Caco-2 (cell line): ENCODE measurements at regions not wholly inside any gene's neighbourhood (a gene's known extent, or its start where the extent isn't known, plus 50 kb on each side); places are given as distances from the start of the nearest gene placed in this dataset.

Experiments
- BruUV-seq: library from RNA; stranded (reverse); fragments of 400-500 nt; replicated peaks from 2 replicates; lab custom pipeline; 2021; lab: Mats Ljungman, UMichigan
- CTCF ChIA-PET: fragments of 300-600 bp; sonication (Branson Sonifier 250); formaldehyde crosslinking; loops from one replicate; lab custom pipeline; 2022; ENCODE audit warnings: antibody characterized with exemption; lab: Charles Lee
- POLR2A ChIA-PET: fragments of 300-600 bp; sonication (Branson Sonifier 250); formaldehyde crosslinking; loops from one replicate; lab custom pipeline; 2022; ENCODE audit warnings: antibody characterized with exemption; lab: Charles Lee
- DNase-seq, 2 experiments: peaks; one replicate each; pipeline versions ENCODE4 v3.0.0 to v3.0.0-alpha.2; 2020 to 2022
- H3K27me3 ChIP-seq: replicated peaks from 2 replicates; pipeline ENCODE4 v1.6.0; 2011; ENCODE audit warnings: low read length; ENCODE audit not compliant: control insufficient read depth, insufficient read depth
- H3K36me3 ChIP-seq: 2 replicates; pipeline ENCODE4 v1.5.1; 2011; ENCODE audit warnings: low read length; ENCODE audit not compliant: control insufficient read depth, insufficient read depth
- H3K4me1 ChIP-seq: fragments of 250-450 bp; sonication (Bioruptor Pico); 2 replicates; pipeline ENCODE4 v1.5.1; 2020; ENCODE audit warnings: mild to moderate bottlenecking
- H3K4me3 ChIP-seq: 2 replicates; pipeline ENCODE4 v1.5.1; 2011; ENCODE audit warnings: low read depth, mild to moderate bottlenecking, control low read depth, low read length
- H3K9me3 ChIP-seq: fragments of 250-450 bp; sonication (Bioruptor Pico); 2 replicates; pipeline ENCODE4 v1.5.1; 2020; ENCODE audit warnings: mild to moderate bottlenecking, moderate library complexity
- H3K27ac Mint-ChIP-seq: one replicate; pipeline ENCODE4 v1.8.0; 2022; ENCODE audit warnings: mixed read lengths; ENCODE audit not compliant: unreplicated experiment
- H3K27me3 Mint-ChIP-seq: one replicate; pipeline ENCODE4 v1.8.0; 2022; ENCODE audit warnings: mixed read lengths; ENCODE audit not compliant: insufficient read depth, unreplicated experiment
- H3K36me3 Mint-ChIP-seq: one replicate; pipeline ENCODE4 v1.8.0; 2022; ENCODE audit warnings: mild to moderate bottlenecking, mixed read lengths; ENCODE audit not compliant: insufficient read depth, unreplicated experiment
- H3K4me1 Mint-ChIP-seq: one replicate; pipeline ENCODE4 v1.8.0; 2022; ENCODE audit warnings: low read depth, mixed read lengths; ENCODE audit not compliant: unreplicated experiment
- H3K4me3 Mint-ChIP-seq: one replicate; pipeline ENCODE4 v1.8.0; 2022; ENCODE audit warnings: mild to moderate bottlenecking, moderate library complexity, mixed read lengths; ENCODE audit not compliant: unreplicated experiment
- H3K9me3 Mint-ChIP-seq: one replicate; pipeline ENCODE4 v1.8.0; 2022; ENCODE audit warnings: mixed read lengths; ENCODE audit not compliant: unreplicated experiment
- CTCF ChIP-seq, 2 experiments: fragments of 200-600 bp in 1 of 2; IDR thresholded peaks; 1 replicate in 1 of 2; 2 replicates in 1 of 2; pipeline versions ENCODE4 v1.5.1 to v1.8.0; 2011 to 2022; ENCODE audit warnings: antibody characterized with exemption in 1 of 2, control low read depth in 1 of 2, inconsistent platforms in 1 of 2, low read depth in 1 of 2, low read length in 1 of 2, mild to moderate bottlenecking in 1 of 2, moderate library complexity in 1 of 2; ENCODE audit not compliant: insufficient read depth in 1 of 2, severe bottlenecking in 1 of 2, unreplicated experiment in 1 of 2
- intact Hi-C: fragments of 100-400 bp; cut with micrococcal nuclease; formaldehyde crosslinking; loops from one replicate; pipeline ENCODE4 v1.10.0; 2022; ENCODE audit not compliant: unreplicated experiment

- Mint-ChIP-seq H3K27me3 (no peaks in the 10 kb centered on the region), H3K27ac (no peak overlapping the region), H3K4me1 (no peaks in the 10 kb centered on the region), H3K9me3 (no peaks in the 10 kb centered on the region), H3K4me3 (no peak overlapping the region), H3K36me3 (no peaks in the 10 kb centered on the region)
- Histone ChIP-seq H3K27me3 (no peaks in the 10 kb centered on the region; the same call in 1 of the 2 replicates), H3K4me1 (no peaks in the 10 kb centered on the region), H3K9me3 (no peaks in the 10 kb centered on the region), H3K36me3 (no peaks in the 10 kb centered on the region), H3K4me3 (no peak overlapping the region)
- POLR2A ChIA-PET = no interaction called here
- TF ChIP-seq CTCF (IDR thresholded peaks at IDR 0.05; ENCODE audit: insufficient read depth in 1 of 2, low read depth in 1 of 2, low read length in 1 of 2, severe bottlenecking in 1 of 2, unreplicated experiment in 1 of 2) = no peak
- intact Hi-C loops = no loop called here
- DNase-seq = no peak
- CTCF ChIA-PET = no interaction called here
- BruUV-seq = no TSS peak
Observed at GRCh38 chr7:123346766-123347165, 147.0 kb upstream of the SLC13A1 start.

DNA sequence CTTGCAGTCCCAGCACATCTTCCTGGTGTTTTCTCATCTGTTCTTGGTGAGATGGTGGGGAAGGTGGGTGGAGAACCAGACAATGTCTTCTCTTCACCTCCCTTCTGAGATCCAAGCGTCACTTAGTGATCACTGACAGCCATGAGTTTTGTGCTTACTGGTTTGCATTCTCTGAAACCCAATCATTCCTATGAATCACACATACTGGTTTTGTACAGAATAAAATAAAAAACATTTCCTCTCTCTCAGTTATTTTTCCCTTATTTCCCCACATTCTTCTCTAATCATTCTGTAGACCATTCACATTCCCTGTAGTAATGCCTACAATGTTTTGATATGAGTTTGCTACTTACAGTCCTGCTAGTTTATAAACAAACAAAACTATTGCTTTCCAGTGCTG is 143.8 kb upstream of the SLC13A1 start:
- POLR2A ChIA-PET = no interaction called here
- CTCF ChIA-PET = no interaction called here
- no peak overlapping the region for H3K27ac Mint-ChIP-seq

DNA sequence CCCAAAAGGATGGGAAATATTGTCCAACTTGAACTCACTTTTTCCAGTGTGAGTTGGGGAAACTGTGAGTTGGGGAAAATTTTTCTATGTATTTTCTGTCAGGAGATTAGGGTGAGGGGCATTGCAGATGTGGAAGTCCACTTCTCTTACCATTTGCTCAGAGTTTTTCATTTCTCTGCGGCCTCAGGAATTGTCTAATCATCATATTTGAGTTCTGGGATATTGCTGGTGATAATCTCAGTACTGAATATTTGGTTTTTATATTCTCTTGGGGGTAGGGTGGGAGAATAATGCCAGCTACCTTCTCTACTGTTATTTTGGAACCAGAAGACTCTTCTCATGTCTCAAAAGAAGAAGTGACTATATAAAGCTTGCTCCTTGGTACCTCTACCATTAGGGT is 141.3 kb upstream of the SLC13A1 start:
- no peak for TF ChIP-seq CTCF (IDR thresholded peaks at IDR 0.05; ENCODE audit: insufficient read depth in 1 of 2, low read depth in 1 of 2, low read length in 1 of 2, severe bottlenecking in 1 of 2, unreplicated experiment in 1 of 2)
- Mint-ChIP-seq H3K27me3 (no peaks in the 10 kb centered on the region), H3K4me1 (no peaks in the 10 kb centered on the region), H3K36me3 (no peaks in the 10 kb centered on the region), H3K4me3 (no peak overlapping the region), H3K27ac (no peak overlapping the region), H3K9me3 (no peaks in the 10 kb centered on the region)
- Histone ChIP-seq H3K9me3 (no peaks in the 10 kb centered on the region), H3K36me3 (no peaks in the 10 kb centered on the region), H3K27me3 (no peaks in the 10 kb centered on the region), H3K4me1 (no peaks in the 10 kb centered on the region), H3K4me3 (no peak overlapping the region)
- BruUV-seq = no TSS peak
- ChIA-PET POLR2A (no interaction called here), CTCF (no interaction called here)
- DNase-seq = no peak
- intact Hi-C loops = no loop called here

More for the DNA sequence above, 143.8 kb upstream of the SLC13A1 start:
- Mint-ChIP-seq H3K4me3 (no peak overlapping the region), H3K27me3 (no peaks in the 10 kb centered on the region), H3K36me3 (no peaks in the 10 kb centered on the region), H3K4me1 (no peaks in the 10 kb centered on the region), H3K9me3 (no peaks in the 10 kb centered on the region)
- no peak for DNase-seq
- Histone ChIP-seq H3K4me3 (no peak overlapping the region), H3K9me3 (no peaks in the 10 kb centered on the region), H3K4me1 (no peaks in the 10 kb centered on the region), H3K36me3 (no peaks in the 10 kb centered on the region), H3K27me3 (no peaks in the 10 kb centered on the region; the same call in 1 of the 2 replicates)
- intact Hi-C loops = no loop called here
- no TSS peak for BruUV-seq
- TF ChIP-seq CTCF (IDR thresholded peaks at IDR 0.05; ENCODE audit: insufficient read depth in 1 of 2, low read depth in 1 of 2, low read length in 1 of 2, severe bottlenecking in 1 of 2, unreplicated experiment in 1 of 2) = no peak
